WTC11 (cell line): ENCODE measurements at regions not wholly inside any gene's neighbourhood (a gene's known extent, or its start where the extent isn't known, plus 50 kb on each side); places are given as distances from the start of the nearest gene placed in this dataset.

ENCODE experiments used
- ATAC-seq: fragments of 200-7000 bp; cut with Tn5 transposase; 2 replicates; pipeline ENCODE4 v1.10.0; 2021; ENCODE audit warnings: mild to moderate bottlenecking, moderate library complexity
- CTCF ChIA-PET: fragments of 300-600 bp; sonication (Branson Sonifier 250); formaldehyde crosslinking; loops from one replicate; lab custom pipeline; 2021; ENCODE audit warnings: antibody characterized with exemption; lab: Charles Lee
- POLR2A ChIA-PET: fragments of 350-600 bp; sonication (Branson Sonifier 250); formaldehyde crosslinking; loops from one replicate; lab custom pipeline; 2021; ENCODE audit warnings: antibody characterized with exemption; lab: Charles Lee
- DNase-seq: peaks from one replicate; pipeline ENCODE4 v3.0.0; 2021; ENCODE audit warnings: low spot score
- H3K27ac Mint-ChIP-seq: 2 replicates; pipeline ENCODE4 v1.8.0; 2021; ENCODE audit warnings: mixed read lengths
- H3K27me3 Mint-ChIP-seq: 2 replicates; pipeline ENCODE4 v1.8.0; 2021; ENCODE audit warnings: low read depth, mild to moderate bottlenecking, moderate library complexity, mixed read lengths
- H3K36me3 Mint-ChIP-seq: 2 replicates; pipeline ENCODE4 v1.8.0; 2021; ENCODE audit warnings: mixed read lengths
- H3K4me1 Mint-ChIP-seq: 2 replicates; pipeline ENCODE4 v1.8.0; 2022; ENCODE audit warnings: mixed read lengths
- H3K4me3 Mint-ChIP-seq: 2 replicates; pipeline ENCODE4 v1.8.0; 2021; ENCODE audit warnings: mild to moderate bottlenecking, moderate library complexity, mixed read lengths
- H3K9me3 Mint-ChIP-seq: 2 replicates; pipeline ENCODE4 v1.8.0; 2021; ENCODE audit warnings: mixed read lengths
- AR ChIP-seq: fragments of 250-450 bp; sonication (Bioruptor Pico); IDR thresholded peaks from 2 replicates; pipeline ENCODE4 v1.9.0; 2021; ENCODE audit warnings: mild to moderate bottlenecking
- ARID4B ChIP-seq: sonication (generic); formaldehyde crosslinking; IDR thresholded peaks from 2 replicates; pipeline ENCODE4 v1.8.0; 2023; ENCODE audit warnings: missing genetic modification reagents, mild to moderate bottlenecking, borderline replicate concordance
- ATF1 ChIP-seq: sonication (generic); formaldehyde crosslinking; IDR thresholded peaks from 2 replicates; pipeline ENCODE4 v1.8.1; 2023; ENCODE audit warnings: mild to moderate bottlenecking, moderate library complexity, missing genetic modification reagents
- ERG ChIP-seq: fragments of 250-450 bp; sonication (Bioruptor Pico); IDR thresholded peaks from 2 replicates; pipeline ENCODE4 v1.8.0; 2021; ENCODE audit warnings: mild to moderate bottlenecking
- HMGA2 ChIP-seq: fragments of 250-450 bp; sonication (Bioruptor Pico); IDR thresholded peaks from 2 replicates; pipeline ENCODE4 v1.4.0; 2021; ENCODE audit warnings: mild to moderate bottlenecking, moderate library complexity
- IRF2 ChIP-seq: sonication (generic); formaldehyde crosslinking; IDR thresholded peaks from 2 replicates; pipeline ENCODE4 v1.8.0; 2022; ENCODE audit warnings: low read depth, missing genetic modification reagents, borderline replicate concordance
- MYBL2 ChIP-seq: sonication (generic); formaldehyde crosslinking; IDR thresholded peaks from 2 replicates; pipeline ENCODE4 v1.8.1; 2023; ENCODE audit warnings: mild to moderate bottlenecking, moderate library complexity, missing genetic modification reagents
- NFE2L1 ChIP-seq: sonication (generic); formaldehyde crosslinking; IDR thresholded peaks from 2 replicates; pipeline ENCODE4 v1.8.1; 2023; ENCODE audit warnings: missing genetic modification reagents
- NR3C1 ChIP-seq: sonication (generic); formaldehyde crosslinking; conservative IDR thresholded peaks from 2 replicates; pipeline ENCODE4 v1.8.1; 2023; ENCODE audit warnings: low read depth, mild to moderate bottlenecking, missing genetic modification reagents
- OVOL2 ChIP-seq: fragments of 250-450 bp; sonication (Bioruptor Pico); IDR thresholded peaks from 2 replicates; pipeline ENCODE4 v1.9.0; 2021; ENCODE audit warnings: mild to moderate bottlenecking, borderline replicate concordance
- PRDM15 ChIP-seq: sonication (generic); formaldehyde crosslinking; IDR thresholded peaks from 2 replicates; pipeline ENCODE4 v1.8.0; 2022; ENCODE audit warnings: missing genetic modification reagents
- SP1 ChIP-seq: sonication (generic); formaldehyde crosslinking; conservative IDR thresholded peaks from 2 replicates; pipeline ENCODE4 v1.8.1; 2022; ENCODE audit warnings: missing genetic modification reagents
- TP53 ChIP-seq: sonication (generic); formaldehyde crosslinking; IDR thresholded peaks from 2 replicates; pipeline ENCODE4 v1.8.1; 2023; ENCODE audit warnings: mild to moderate bottlenecking, missing genetic modification reagents
- ZBTB21 ChIP-seq: sonication (generic); formaldehyde crosslinking; IDR thresholded peaks from 2 replicates; pipeline ENCODE4 v1.8.1; 2023; ENCODE audit warnings: mild to moderate bottlenecking, missing genetic modification reagents, borderline replicate concordance
- ZNF138 ChIP-seq: sonication (generic); formaldehyde crosslinking; conservative IDR thresholded peaks from 2 replicates; pipeline ENCODE4 v1.8.1; 2022; ENCODE audit warnings: mild to moderate bottlenecking, moderate library complexity, missing genetic modification reagents
- ZNF219 ChIP-seq: sonication (generic); formaldehyde crosslinking; IDR thresholded peaks from 2 replicates; pipeline ENCODE4 v1.8.0; 2023; ENCODE audit warnings: missing genetic modification reagents, mild to moderate bottlenecking, borderline replicate concordance
- ZNF281 ChIP-seq: sonication (generic); formaldehyde crosslinking; IDR thresholded peaks from 2 replicates; pipeline ENCODE4 v1.8.0; 2023; ENCODE audit warnings: mild to moderate bottlenecking, missing genetic modification reagents
- ZNF532 ChIP-seq: fragments of 250-450 bp; sonication (Bioruptor Pico); IDR thresholded peaks from 2 replicates; pipeline ENCODE4 v1.9.0; 2021; ENCODE audit warnings: mild to moderate bottlenecking, borderline replicate concordance

GRCh38 chr10:33416209-33416608 is 81.7 kb upstream of the NRP1 start (continued):
- no peak for TF ChIP-seq ZNF281 (CRISPR knock-in tag)
- no peak for TF ChIP-seq HMGA2 (CRISPR knock-in tag)
- TF ChIP-seq ARID4B = no peak
- no peak for TF ChIP-seq NR3C1 (CRISPR knock-in tag)
- TF ChIP-seq IRF2 (CRISPR knock-in tag) = no peak
- no peak for TF ChIP-seq ZNF219 (CRISPR knock-in tag)
- TF ChIP-seq ERG (CRISPR knock-in tag) = no peak
- no peak for TF ChIP-seq ZNF138 (CRISPR knock-in tag)

- Mint-ChIP-seq H3K27ac (no peak overlapping the region), H3K9me3 (peaks cover 10% of the 10 kb centered on the region), H3K36me3 (no peaks in the 10 kb centered on the region), H3K4me3 (no peak overlapping the region), H3K4me1 (no peaks in the 10 kb centered on the region; the same call in 1 of the 2 replicates), H3K27me3 (no peaks in the 10 kb centered on the region)
- DNase-seq (no peak), ATAC-seq (no peak)
- ChIA-PET POLR2A (no interaction called here), CTCF (no interaction called here)
- no peak for TF ChIP-seq ZBTB21 (CRISPR knock-in tag)
- no peak for TF ChIP-seq PRDM15 (CRISPR knock-in tag)
- TF ChIP-seq NFE2L1 (CRISPR knock-in tag) = no peak
- TF ChIP-seq TP53 (CRISPR knock-in tag) = no peak
- TF ChIP-seq MYBL2 (CRISPR knock-in tag) = no peak
- TF ChIP-seq SP1 = no peak
- no peak for TF ChIP-seq ZNF532 (CRISPR knock-in tag)
- no peak for TF ChIP-seq AR (CRISPR knock-in tag)
- no peak for TF ChIP-seq ATF1 (CRISPR knock-in tag)
- TF ChIP-seq NR3C1 (CRISPR knock-in tag) = no peak
- TF ChIP-seq OVOL2 (CRISPR knock-in tag) = no peak
Measured at GRCh38 chr10:33414841-33415240, 80.4 kb upstream of the NRP1 start.
